AG04449 (cell line): ENCODE measurements at regions not wholly inside any gene's neighbourhood (a gene's known extent, or its start where the extent isn't known, plus 50 kb on each side); places are given as distances from the start of the nearest gene placed in this dataset.
"Not testable (repeated sequence)": the region's sequence is repeated elsewhere in the genome, so short reads cannot be mapped to it uniquely, and the experiment has no call there.

Experiments
- CTCF ChIA-PET: fragments of 350-600 bp; formaldehyde crosslinking; extraction: SDS; loops from one replicate; lab custom pipeline; 2021; ENCODE audit warnings: antibody characterized with exemption; lab: Yijun Ruan, JAX
- POLR2A ChIA-PET: fragments of 400-600, 350-600 bp; formaldehyde crosslinking; extraction: SDS; loops from one replicate; lab custom pipeline; 2020; ENCODE audit warnings: antibody characterized with exemption, inconsistent platforms; lab: Yijun Ruan, JAX
- DNase-seq: peaks from one replicate; pipeline ENCODE4 v3.0.0-alpha.2; 2010; ENCODE audit warnings: low read depth, low spot score
- H3K4me3 ChIP-seq: 2 replicates; pipeline ENCODE4 v1.5.1; 2011; ENCODE audit warnings: low read depth, mild to moderate bottlenecking, control low read depth, low read length
- TF ChIP-seq, protein P1 (sequence below): IDR thresholded peaks from one replicate; pipeline ENCODE4 v1.5.1; 2011; ENCODE audit warnings: mild to moderate bottlenecking, moderate library complexity, low read length, control low read depth, inconsistent platforms; ENCODE audit not compliant: insufficient read depth; ENCODE audit errors: missing control alignments

DNA sequence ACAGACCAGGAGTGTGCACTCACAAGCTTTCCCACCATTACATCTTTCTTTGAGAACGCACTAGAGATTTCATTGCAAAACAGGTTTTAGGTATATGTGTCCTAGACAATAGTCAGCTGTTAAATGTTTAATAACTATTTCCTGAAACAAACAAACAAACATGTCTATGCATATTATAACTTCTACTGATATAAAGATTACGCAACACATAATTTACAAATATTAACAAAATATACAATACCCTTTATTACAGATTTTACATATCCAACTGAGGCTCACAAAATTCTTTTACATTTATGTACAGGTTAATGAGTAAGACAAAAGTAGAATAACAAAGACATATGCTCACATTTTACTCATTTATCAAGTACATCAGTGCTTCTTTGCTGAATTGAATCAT lies 1554.0 kb upstream of the PCDH10 start:
- CTCF ChIA-PET, result no interaction called here
- TF ChIP-seq, protein P1, sequence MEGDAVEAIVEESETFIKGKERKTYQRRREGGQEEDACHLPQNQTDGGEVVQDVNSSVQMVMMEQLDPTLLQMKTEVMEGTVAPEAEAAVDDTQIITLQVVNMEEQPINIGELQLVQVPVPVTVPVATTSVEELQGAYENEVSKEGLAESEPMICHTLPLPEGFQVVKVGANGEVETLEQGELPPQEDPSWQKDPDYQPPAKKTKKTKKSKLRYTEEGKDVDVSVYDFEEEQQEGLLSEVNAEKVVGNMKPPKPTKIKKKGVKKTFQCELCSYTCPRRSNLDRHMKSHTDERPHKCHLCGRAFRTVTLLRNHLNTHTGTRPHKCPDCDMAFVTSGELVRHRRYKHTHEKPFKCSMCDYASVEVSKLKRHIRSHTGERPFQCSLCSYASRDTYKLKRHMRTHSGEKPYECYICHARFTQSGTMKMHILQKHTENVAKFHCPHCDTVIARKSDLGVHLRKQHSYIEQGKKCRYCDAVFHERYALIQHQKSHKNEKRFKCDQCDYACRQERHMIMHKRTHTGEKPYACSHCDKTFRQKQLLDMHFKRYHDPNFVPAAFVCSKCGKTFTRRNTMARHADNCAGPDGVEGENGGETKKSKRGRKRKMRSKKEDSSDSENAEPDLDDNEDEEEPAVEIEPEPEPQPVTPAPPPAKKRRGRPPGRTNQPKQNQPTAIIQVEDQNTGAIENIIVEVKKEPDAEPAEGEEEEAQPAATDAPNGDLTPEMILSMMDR, result no peak
- no peak overlapping the region for H3K4me3 ChIP-seq
- POLR2A ChIA-PET, result no interaction called here
- DNase-seq, result no peak

DNA sequence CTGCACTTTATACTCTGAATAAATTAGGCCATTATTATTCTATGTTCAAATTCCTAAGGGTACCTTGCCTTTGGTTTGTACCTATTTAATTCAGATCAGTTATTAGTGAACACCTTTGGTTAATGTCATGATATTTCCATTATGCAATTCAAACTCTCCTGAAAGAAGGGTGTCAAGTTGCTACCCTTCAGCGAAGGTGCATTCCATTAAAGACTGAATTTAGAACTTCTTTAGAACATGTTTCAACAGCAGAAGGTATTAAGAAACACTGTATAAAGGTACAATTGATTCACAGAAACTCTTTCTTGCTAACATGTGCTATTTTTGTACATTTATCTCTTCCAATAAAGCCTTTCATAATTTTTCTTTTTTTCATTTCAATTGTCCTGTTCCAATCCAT lies 1545.4 kb upstream of the PCDH10 start:
- no peak overlapping the region for H3K4me3 ChIP-seq
- POLR2A ChIA-PET, result no interaction called here
- DNase-seq, result no peak
- TF ChIP-seq, protein P1, result no peak
- CTCF ChIA-PET, result no interaction called here

DNA sequence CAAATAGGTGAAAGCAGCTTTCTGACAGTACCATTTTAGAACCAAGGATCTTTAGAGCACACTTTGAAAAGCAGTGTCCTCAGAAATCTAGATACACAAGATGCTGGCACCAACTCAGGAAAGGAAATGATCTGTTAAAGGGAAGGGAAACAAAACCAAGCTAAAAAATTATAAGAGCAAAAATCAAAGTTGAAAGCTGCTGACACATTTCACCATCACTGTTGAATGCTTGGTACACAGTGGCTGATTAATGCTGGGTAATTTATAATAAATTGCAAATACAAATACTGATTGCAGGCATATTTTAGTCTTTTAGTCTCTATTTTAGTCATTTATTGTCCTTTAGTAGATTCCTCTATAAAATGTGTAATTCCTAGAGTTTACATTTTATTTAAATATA lies 1540.1 kb upstream of the PCDH10 start:
- POLR2A ChIA-PET, result interaction anchor here (0.7 kb wide), 1 partner anchor 25 kb away, joined by 4 read pairs; no protein-coding TSS in a partner anchor
- DNase-seq, result no peak
- TF ChIP-seq, protein P1, result no peak
- H3K4me3 ChIP-seq, result no peak overlapping the region
- CTCF ChIA-PET, result no interaction called here

DNA sequence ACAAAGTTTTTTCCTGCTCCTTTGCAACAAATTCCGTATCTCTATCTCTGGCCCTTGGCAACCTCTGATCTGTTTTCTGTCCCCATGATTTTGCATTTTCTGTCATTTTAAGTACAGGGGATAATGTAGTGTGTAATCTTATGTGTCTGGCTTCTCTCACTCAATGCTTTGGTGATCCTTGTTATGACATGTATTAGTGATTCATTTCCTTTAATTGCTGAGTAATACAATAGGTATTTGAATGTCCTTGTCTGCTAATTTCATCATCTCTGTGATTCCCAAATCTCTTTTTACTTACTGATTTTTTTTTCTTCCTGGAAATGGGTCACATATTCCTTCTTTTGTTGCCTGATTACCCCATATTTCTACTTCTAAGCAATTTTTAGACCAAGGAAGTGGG lies 1538.6 kb upstream of the PCDH10 start:
- POLR2A ChIA-PET, DNase-seq, H3K4me3 ChIP-seq, CTCF ChIA-PET: not testable (repeated sequence)

DNA sequence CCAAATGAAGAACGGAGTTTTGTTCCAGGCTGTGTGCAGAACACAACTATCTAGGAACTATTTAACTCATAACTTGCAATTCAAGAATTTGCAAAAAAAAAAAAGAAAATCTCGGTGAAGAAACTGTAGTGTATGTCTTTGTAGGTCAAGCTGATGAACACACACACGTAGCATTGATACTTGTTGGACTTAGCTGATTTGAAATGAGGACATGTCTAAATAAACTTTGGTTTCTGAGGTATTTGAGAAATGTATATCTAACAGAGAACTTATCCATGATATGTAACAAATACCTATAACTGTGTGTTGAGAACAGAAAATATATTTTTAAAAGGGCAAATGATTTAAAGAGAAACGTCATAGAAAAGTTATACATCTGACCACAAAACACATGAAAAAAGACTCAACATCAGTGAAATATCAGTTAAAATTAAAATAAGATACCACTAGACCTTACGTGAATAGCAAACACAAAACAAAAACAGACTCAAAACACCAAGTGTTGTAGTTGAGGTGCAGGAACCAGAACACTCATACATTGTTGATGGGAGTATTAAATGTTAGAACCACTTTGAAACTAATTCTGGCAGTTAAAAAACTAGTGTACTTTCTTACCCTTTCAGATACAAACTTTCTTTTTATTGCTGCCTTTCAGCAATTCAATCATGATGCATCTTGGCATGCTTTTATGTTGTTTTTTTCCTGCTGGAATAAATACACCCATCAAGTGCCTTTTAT lies 1535.8 kb upstream of the PCDH10 start:
- H3K4me3 ChIP-seq, result no peak overlapping the region
- no peak for DNase-seq
- TF ChIP-seq, protein P1, result no peak
- ChIA-PET POLR2A (no interaction called here), CTCF (no interaction called here)

DNA sequence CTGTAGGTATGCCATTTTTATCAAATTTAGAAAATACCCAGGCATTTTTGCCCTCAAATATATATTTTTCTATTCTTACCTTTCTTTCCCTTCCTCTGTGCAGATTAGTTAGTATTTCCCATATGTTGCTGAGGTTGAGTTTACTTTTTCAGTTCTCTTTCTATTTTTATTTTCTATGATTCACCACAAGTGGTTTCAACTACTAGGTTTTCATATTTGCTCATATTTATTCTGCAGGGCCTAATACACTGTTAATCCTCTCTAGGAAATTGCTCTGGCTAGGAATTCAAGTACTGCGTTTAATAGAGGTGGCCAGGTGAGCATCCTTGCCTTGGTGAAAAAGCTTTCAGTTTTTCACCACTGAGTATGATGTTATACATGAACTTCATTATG lies 1535.3 kb upstream of the PCDH10 start:
- no peak overlapping the region for H3K4me3 ChIP-seq
- no peak for DNase-seq
- TF ChIP-seq, protein P1, result no peak
- ChIA-PET CTCF (no interaction called here), POLR2A (no interaction called here)

DNA sequence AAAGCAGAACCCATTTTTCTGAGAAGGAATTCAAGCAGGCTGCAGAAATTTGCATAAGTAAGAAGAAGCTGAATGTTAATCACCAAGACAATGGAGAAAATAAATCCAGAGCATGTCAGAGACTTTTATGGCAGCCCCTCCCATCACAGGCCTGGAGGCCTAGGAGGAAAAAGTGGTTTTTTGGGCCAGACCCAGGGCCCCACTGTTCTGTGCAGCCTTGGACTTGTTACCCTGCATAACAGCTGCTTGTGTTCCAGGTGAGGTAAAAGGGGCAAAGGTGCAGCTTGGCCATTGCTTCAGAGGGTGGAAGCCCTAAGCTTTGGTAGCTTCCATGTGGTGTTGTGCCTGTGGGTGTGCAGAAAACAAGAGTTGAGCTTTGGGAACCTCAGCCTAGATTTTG lies 1516.2 kb upstream of the PCDH10 start:
- no peak for DNase-seq

More for the DNA sequence above, 1516.2 kb upstream of the PCDH10 start:
- CTCF ChIA-PET, result no interaction called here
- TF ChIP-seq, protein P1, result no peak
- H3K4me3 ChIP-seq, result no peak overlapping the region
- POLR2A ChIA-PET, result no interaction called here
